Spleen (tissue), 11 donors: ENCODE measurements at regions not wholly inside any gene's neighbourhood (a gene's known extent, or its start where the extent isn't known, plus 50 kb on each side); places are given as distances from the start of the nearest gene placed in this dataset.
"Not testable (repeated sequence)": the region's sequence is repeated elsewhere in the genome, so short reads cannot be mapped to it uniquely, and the experiment has no call there.

Experiments
- DNase-seq: peaks from one replicate; pipeline ENCODE4 v3.0.0-alpha.2; 2020
- H3K27ac ChIP-seq, 8 donors: fragments of 200-600 bp; sonication (generic) in 7 of 8; 1 replicate in 4 of 8; 2 replicates in 4 of 8; pipeline versions ENCODE4 v1.5.0 to v1.8.0; 2016 to 2021; ENCODE audit warnings: inconsistent platforms in 4 of 8, mild to moderate bottlenecking in 4 of 8, moderate library complexity in 1 of 8
- H3K27me3 ChIP-seq, 7 donors: fragments of 200-600 bp; sonication (generic) in 6 of 7; replicated peaks in 1 of 7; 1 replicate in 4 of 7; 2 replicates in 3 of 7; pipeline versions ENCODE4 v1.5.0 to v1.8.0; 2016 to 2021; ENCODE audit warnings: inconsistent platforms in 3 of 7, mild to moderate bottlenecking in 1 of 7
- H3K36me3 ChIP-seq, 6 donors: fragments of 200-600 bp; sonication (generic) in 5 of 6; 1 replicate in 4 of 6; 2 replicates in 2 of 6; pipeline versions ENCODE4 v1.5.0 to v1.8.0; 2016 to 2021; ENCODE audit warnings: inconsistent platforms in 2 of 6
- H3K4me1 ChIP-seq, 6 donors: fragments of 200-600 bp; sonication (generic) in 5 of 6; 1 replicate in 3 of 6; 2 replicates in 3 of 6; pipeline versions ENCODE4 v1.5.0 to v1.8.0; 2016 to 2021; ENCODE audit warnings: inconsistent platforms in 3 of 6
- H3K4me3 ChIP-seq, 8 donors: fragments of 200-600 bp; sonication (generic) in 7 of 8; 1 replicate in 4 of 8; 2 replicates in 4 of 8; pipeline versions ENCODE4 v1.5.0 to v1.8.0; 2016 to 2021; ENCODE audit warnings: inconsistent platforms in 4 of 8, mild to moderate bottlenecking in 4 of 8, moderate library complexity in 2 of 8
- H3K9me3 ChIP-seq, 8 donors: fragments of 200-600 bp; sonication (generic) in 7 of 8; 1 replicate in 4 of 8; 2 replicates in 4 of 8; pipeline versions ENCODE4 v1.5.0 to v1.8.0; 2016 to 2021; ENCODE audit warnings: inconsistent platforms in 4 of 8
- CTCF ChIP-seq, 11 experiments: fragments of 200-600 bp in 7 of 11; fragments of 450-650 bp in 4 of 11; sonication (generic) in 4 of 11; IDR thresholded peaks in 8 of 11; conservative IDR thresholded peaks in 3 of 11; 1 replicate in 7 of 11; 2 replicates in 4 of 11; pipeline versions ENCODE4 v1.4.0 to v1.8.0; 2016 to 2021; ENCODE audit warnings: antibody characterized with exemption in 11 of 11, inconsistent platforms in 4 of 11, mild to moderate bottlenecking in 1 of 11
- POLR2A ChIP-seq, 3 donors: fragments of 450-650 bp; IDR thresholded peaks; one replicate each; pipeline ENCODE4 v1.5.1; 2017; ENCODE audit warnings: antibody characterized with exemption in 3 of 3, mild to moderate bottlenecking in 1 of 3
- POLR2AphosphoS5 ChIP-seq, 3 donors: sonication (generic); formaldehyde crosslinking; IDR thresholded peaks; one replicate each; pipeline ENCODE4 v1.5.1; 2017; ENCODE audit warnings: antibody characterized with exemption in 3 of 3
- whole genome bisulfite sequencing, 5 donors: extraction: QIAGEN DNeasy Blood & Tissue Kit in 3 of 5; methylation state at CpG; one replicate each; pipeline versions ENCODE4 v1.1.5 to v1.1.7; 2013 to 2018; 5-methylcytosine and 5-hydroxymethylcytosine counted together
- intact Hi-C: fragments of 100-400 bp; cut with DNase I; formaldehyde crosslinking; loops from one replicate; pipeline ENCODE4 v1.15.0; 2023; ENCODE audit warnings: low total_unique reads
- donor health status: healthy with polysubstance abuse.
- donor health status: DM: no; HTN: no; CAD: no; lungs with moderate emphysema.
- donor health status: DM: no; HTN: no; CAD: no.
- donor health status: Bipolar disorder and iron deficiency.
- donor health status: healthy.
- donor health status: DM: no; HTN: no; CAD: no.
- donor health status: DM: yes; HTN: yes; CAD: no.

DNA sequence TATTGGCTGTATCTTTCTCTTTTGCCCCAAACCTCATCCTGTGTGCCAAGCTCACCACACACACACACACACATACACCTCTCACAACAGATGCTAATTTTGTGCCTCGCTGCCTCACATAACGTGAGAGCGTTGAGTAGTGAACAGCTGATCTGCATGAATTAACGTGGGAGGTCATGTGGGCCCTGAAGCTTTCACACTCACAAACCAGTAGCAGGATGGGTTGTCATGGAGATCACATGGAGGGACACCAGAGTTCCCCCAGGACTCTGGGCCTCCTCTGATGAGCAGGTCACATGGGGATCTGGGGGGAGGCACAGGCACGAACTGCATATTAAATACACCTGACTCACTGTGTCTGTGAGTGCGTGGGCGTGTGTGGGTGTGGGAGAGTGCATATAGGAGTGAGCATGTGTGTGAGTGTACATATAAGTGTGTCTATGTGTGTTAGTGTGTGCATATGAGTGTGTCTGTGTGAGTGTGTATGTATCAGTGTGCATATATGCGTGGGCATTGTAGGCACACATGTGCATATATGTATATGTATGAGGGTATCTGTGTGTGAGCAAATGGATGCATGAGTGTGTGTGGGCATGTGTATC is 62.7 kb upstream of the SULF2 start:
- Histone ChIP-seq H3K9me3 (no peaks in the 10 kb centered on the region), H3K27me3 (peaks cover 0 to 32% (median 0%) of the 10 kb centered on the region in 7 donors), H3K4me1 (peaks cover 0 to 4% (median 0%) of the 10 kb centered on the region in 6 donors), H3K27ac (no peak overlapping the region), H3K36me3 (no peaks in the 10 kb centered on the region), H3K4me3 (no peak overlapping the region)
- no peak for TF ChIP-seq POLR2AphosphoS5 (IDR thresholded peaks at IDR 0.05)
- no peak for TF ChIP-seq CTCF (IDR thresholded peaks at IDR 0.05 in 8 of 11, conservative IDR thresholded peaks at IDR 0.05 in 3 of 11)
- no peak for TF ChIP-seq POLR2A (IDR thresholded peaks at IDR 0.05)
- intact Hi-C loops, result no loop called here
- no peak for DNase-seq
- WGBS, 5 donors, result 77 to 85% (median 81%) methylated on average over 8 of the region's 8 CpGs

GRCh38 chr20:47847220-47847619 is 61.9 kb upstream of the SULF2 start:
- H3K27ac ChIP-seq, H3K36me3 ChIP-seq, H3K9me3 ChIP-seq, intact Hi-C loops, H3K4me1 ChIP-seq, DNase-seq, H3K4me3 ChIP-seq: not testable (repeated sequence)
- WGBS, 5 donors, result 70 to 88% (median 79%) methylated on average over 3 to 7 of the region's 7 CpGs
- peaks cover 0 to 31% (median 0%) of the 10 kb centered on the region in 7 donors for H3K27me3 ChIP-seq

DNA sequence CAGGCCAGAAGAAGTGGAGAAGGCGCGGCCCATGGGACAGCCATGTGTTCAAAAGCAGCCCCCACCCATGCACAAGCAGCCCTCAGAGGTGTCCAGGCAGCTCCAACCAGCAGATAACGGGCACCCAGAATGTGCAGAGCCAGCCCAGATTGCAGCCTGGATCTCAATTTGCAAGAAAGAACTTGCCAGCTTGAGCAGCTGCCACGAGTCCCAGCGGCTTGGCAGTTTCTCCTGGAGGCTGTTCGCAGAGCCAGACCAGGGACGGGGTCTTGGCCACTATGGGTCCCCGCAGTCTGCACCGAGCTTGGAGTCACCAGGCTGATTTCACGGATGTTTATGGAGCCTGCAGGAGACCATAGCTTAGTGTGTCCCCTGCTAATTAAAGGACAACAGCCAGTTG is 61.4 kb upstream of the SULF2 start:
- H3K9me3 ChIP-seq, H3K4me1 ChIP-seq, H3K4me3 ChIP-seq, H3K36me3 ChIP-seq, DNase-seq, intact Hi-C loops, H3K27ac ChIP-seq: not testable (repeated sequence)
- H3K27me3 ChIP-seq, result peaks cover 0 to 26% (median 0%) of the 10 kb centered on the region in 7 donors
- 85 to 96% (median 94%) methylated on average over 3 to 10 of the region's 10 CpGs for WGBS, 5 donors

GRCh38 chr20:47845382-47845977 is 60.2 kb upstream of the SULF2 start:
- H3K27me3 ChIP-seq, result peaks cover 0 to 14% (median 0%) of the 10 kb centered on the region in 7 donors
- H3K4me1 ChIP-seq, H3K36me3 ChIP-seq, DNase-seq, H3K4me3 ChIP-seq, H3K9me3 ChIP-seq, H3K27ac ChIP-seq, intact Hi-C loops: not testable (repeated sequence)
- 73 to 87% (median 83%) methylated on average over 8 to 10 of the region's 10 CpGs for whole genome bisulfite sequencing, 5 donors

- H3K36me3 ChIP-seq, H3K4me3 ChIP-seq, H3K4me1 ChIP-seq, H3K9me3 ChIP-seq, DNase-seq, H3K27ac ChIP-seq, intact Hi-C loops: not testable (repeated sequence)
- H3K27me3 ChIP-seq, result peaks cover 0 to 10% (median 0%) of the 10 kb centered on the region in 7 donors
- 33 to 93% (median 86%) methylated on average over 1 of the region's 1 CpG for WGBS, 5 donors
These were observed 59.3 kb upstream of the SULF2 start for GRCh38 chr20:47844568-47844906.

DNA sequence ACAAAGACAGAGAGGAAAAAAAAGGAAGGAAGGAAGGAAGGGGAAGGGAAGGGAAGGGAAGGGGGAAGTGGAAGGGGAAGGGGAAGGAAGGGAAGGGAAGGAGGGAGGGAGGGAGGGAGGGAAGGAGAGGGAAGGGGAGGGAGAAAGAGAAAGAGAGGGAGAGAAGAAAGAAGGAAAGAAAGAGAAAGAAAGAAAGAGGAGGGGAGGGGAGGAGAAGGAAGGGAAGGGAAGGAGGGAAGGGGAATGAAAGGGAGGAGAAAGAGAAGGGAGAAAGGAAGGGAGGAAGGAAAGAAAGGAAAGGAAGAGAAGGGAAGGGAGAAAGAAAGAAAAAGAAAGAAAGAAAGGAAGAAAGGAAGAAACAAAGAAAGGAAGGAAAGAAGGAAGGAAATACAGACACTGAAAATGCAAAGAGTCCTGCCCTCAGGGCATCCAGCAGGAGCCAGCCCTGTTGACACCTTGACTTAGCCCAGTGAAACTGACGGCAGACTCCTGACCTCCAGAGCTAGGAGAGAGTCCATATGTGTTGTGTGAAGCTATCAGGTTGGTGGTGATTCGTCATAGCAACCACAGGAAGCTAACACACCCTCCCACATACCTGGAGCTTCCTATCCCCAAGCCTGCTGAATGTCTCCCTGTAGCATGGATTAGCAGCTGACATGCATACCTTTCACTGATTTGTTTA is 58.7 kb upstream of the SULF2 start:
- Histone ChIP-seq H3K27ac (no peak overlapping the region), H3K9me3 (no peaks in the 10 kb centered on the region), H3K36me3 (no peaks in the 10 kb centered on the region), H3K4me1 (peaks cover 0 to 4% (median 0%) of the 10 kb centered on the region in 6 donors), H3K27me3 (peaks cover 0 to 10% (median 0%) of the 10 kb centered on the region in 7 donors), H3K4me3 (no peak overlapping the region)
- 38 to 50% (median 47%) methylated on average over 2 of the region's 2 CpGs for WGBS, 5 donors
- DNase-seq, result no peak
- intact Hi-C loops, result no loop called here
- TF ChIP-seq CTCF (IDR thresholded peaks at IDR 0.05 in 8 of 11, conservative IDR thresholded peaks at IDR 0.05 in 3 of 11) (no peak), POLR2AphosphoS5 (IDR thresholded peaks at IDR 0.05) (no peak), POLR2A (IDR thresholded peaks at IDR 0.05) (no peak)

- H3K4me1 ChIP-seq, intact Hi-C loops, H3K36me3 ChIP-seq, H3K9me3 ChIP-seq, H3K27ac ChIP-seq, H3K4me3 ChIP-seq, DNase-seq: not testable (repeated sequence)
- peaks cover 0 to 10% (median 0%) of the 10 kb centered on the region in 7 donors for H3K27me3 ChIP-seq
- 81 to 87% (median 85%) methylated on average over 9 to 11 of the region's 11 CpGs for WGBS, 5 donors
These were observed 57.7 kb upstream of the SULF2 start for GRCh38 chr20:47842950-47843349.

DNA sequence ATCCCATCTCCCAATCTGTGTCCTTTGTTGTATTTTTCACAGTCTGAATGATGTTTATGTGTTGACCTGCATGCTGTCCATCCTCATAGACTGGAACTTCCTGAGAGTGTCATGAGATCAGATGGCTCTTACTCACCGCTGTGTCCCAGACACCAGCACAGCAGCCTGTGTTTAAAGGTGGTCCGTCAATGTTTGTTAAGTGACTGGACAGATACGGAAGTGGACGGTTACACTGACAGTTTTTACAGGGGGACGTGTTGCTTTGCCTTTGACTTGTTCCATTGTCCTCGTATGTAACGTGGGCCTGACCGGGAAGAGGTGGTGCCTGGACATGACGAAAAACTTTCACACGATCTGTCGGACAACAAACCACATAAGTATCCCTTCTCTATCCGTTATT is 56.7 kb upstream of the SULF2 start:
- H3K9me3 ChIP-seq, H3K27ac ChIP-seq, DNase-seq, H3K4me3 ChIP-seq, H3K4me1 ChIP-seq, intact Hi-C loops, H3K36me3 ChIP-seq: not testable (repeated sequence)
- WGBS, 5 donors, result 75 to 88% (median 86%) methylated on average over 12 of the region's 12 CpGs
- H3K27me3 ChIP-seq, result peaks cover 0 to 10% (median 0%) of the 10 kb centered on the region in 7 donors
